Neural cell (in vitro differentiated cells): ENCODE measurements at regions not wholly inside any gene's neighbourhood (a gene's known extent, or its start where the extent isn't known, plus 50 kb on each side); places are given as distances from the start of the nearest gene placed in this dataset.

Experiments
- H2AFZ ChIP-seq: fragments of 200-600, 300-800 bp; sonication (generic), shearing (Covaris generic); 2 replicates; pipeline ENCODE4 v1.6.0; 2014; ENCODE audit warnings: low read depth, mild to moderate bottlenecking, antibody characterized with exemption, low read length, moderate library complexity
- H3F3A ChIP-seq: fragments of 200-600 bp; shearing (Covaris generic); 2 replicates; pipeline ENCODE4 v1.6.1; 2016; ENCODE audit warnings: mild to moderate bottlenecking, moderate library complexity, mixed read lengths, antibody characterized with exemption, low read length; ENCODE audit not compliant: insufficient read depth, poor library complexity, severe bottlenecking
- H3K27ac ChIP-seq: fragments of 200-600, 300-800 bp; sonication (generic), shearing (Covaris generic); 2 replicates; pipeline ENCODE4 v1.5.1; 2014; ENCODE audit warnings: mild to moderate bottlenecking, low read length, moderate library complexity
- H3K27me3 ChIP-seq: fragments of 300-800, 200-600 bp; sonication (generic), shearing (Covaris generic); 2 replicates; pipeline ENCODE4 v1.6.0; 2014; ENCODE audit warnings: mild to moderate bottlenecking, low read depth, low read length, moderate library complexity; ENCODE audit not compliant: insufficient read depth
- H3K36me3 ChIP-seq: fragments of 300-800, 200-600 bp; sonication (generic), shearing (Covaris generic); 2 replicates; pipeline ENCODE4 v1.5.1; 2014; ENCODE audit warnings: mild to moderate bottlenecking, antibody characterized with exemption, low read length, moderate library complexity; ENCODE audit not compliant: insufficient read depth
- H3K4me2 ChIP-seq: fragments of 300-800, 200-600 bp; sonication (generic), shearing (Covaris generic); 2 replicates; pipeline ENCODE4 v1.6.0; 2014; ENCODE audit warnings: mild to moderate bottlenecking, low read length
- H3K4me3 ChIP-seq: fragments of 300-800, 200-600 bp; sonication (generic), shearing (Covaris generic); 2 replicates; pipeline ENCODE4 v1.5.1; 2014; ENCODE audit warnings: mild to moderate bottlenecking, low read length, moderate library complexity
- H3K79me2 ChIP-seq: fragments of 200-600 bp; shearing (Covaris generic); replicated peaks from 2 replicates; pipeline ENCODE4 v1.6.0; 2014; ENCODE audit warnings: mild to moderate bottlenecking, low read length, moderate library complexity; ENCODE audit not compliant: insufficient read depth
- H3K9ac ChIP-seq: fragments of 300-800, 200-600 bp; sonication (generic), shearing (Covaris generic); 2 replicates; pipeline ENCODE4 v1.6.1; 2016; ENCODE audit warnings: mild to moderate bottlenecking, low read length, mixed read lengths
- H3K9me2 ChIP-seq: fragments of 200-600 bp; shearing (Covaris generic); 2 replicates; pipeline ENCODE4 v1.6.1; 2016; ENCODE audit warnings: mild to moderate bottlenecking, low read length, mixed read lengths; ENCODE audit not compliant: insufficient read depth
- H3K9me3 ChIP-seq: fragments of 200-600, 300-800 bp; sonication (generic), shearing (Covaris generic); 2 replicates; pipeline ENCODE4 v1.6.1; 2016; ENCODE audit warnings: mild to moderate bottlenecking, mixed run types, low read length, moderate library complexity, mixed read lengths
- H4K20me1 ChIP-seq: fragments of 200-600 bp; shearing (Covaris generic); 2 replicates; pipeline ENCODE4 v1.6.1; 2016; ENCODE audit warnings: mild to moderate bottlenecking, mixed run types; ENCODE audit not compliant: insufficient read depth
- EP300 ChIP-seq: fragments of 450-650 bp; conservative IDR thresholded peaks from 2 replicates; pipeline ENCODE4 v1.6.1; 2014; ENCODE audit warnings: antibody characterized with exemption, mild to moderate bottlenecking, moderate library complexity; ENCODE audit not compliant: poor library complexity, severe bottlenecking
- EZH2 ChIP-seq: fragments of 200-600, 300-800 bp; shearing (Covaris generic), sonication (generic); IDR thresholded peaks from 2 replicates; pipeline ENCODE4 v1.6.1; 2014; ENCODE audit warnings: antibody characterized with exemption, low read length, borderline replicate concordance, mild to moderate bottlenecking; ENCODE audit not compliant: insufficient read depth, poor library complexity, severe bottlenecking
- MXI1 ChIP-seq: fragments of 450-650 bp; conservative IDR thresholded peaks from 2 replicates; pipeline ENCODE4 v1.6.1; 2014; ENCODE audit warnings: antibody characterized with exemption, mild to moderate bottlenecking; ENCODE audit not compliant: poor library complexity, severe bottlenecking
- POLR2AphosphoS5 ChIP-seq: IDR thresholded peaks from 2 replicates; pipeline ENCODE4 v1.6.1; 2012
- RAD21 ChIP-seq: fragments of 450-650 bp; conservative IDR thresholded peaks from 2 replicates; pipeline ENCODE4 v1.6.1; 2014; ENCODE audit warnings: antibody characterized with exemption, mild to moderate bottlenecking, moderate library complexity
- SMC3 ChIP-seq: fragments of 450-650 bp; conservative IDR thresholded peaks from 2 replicates; pipeline ENCODE4 v1.6.1; 2014; ENCODE audit warnings: antibody characterized with exemption, mild to moderate bottlenecking, moderate library complexity; ENCODE audit not compliant: poor library complexity
- TAF1 ChIP-seq: IDR thresholded peaks from 2 replicates; pipeline ENCODE4 v1.6.1; 2012; ENCODE audit warnings: low read depth
- TF ChIP-seq, protein P1 (sequence below): fragments of 450-650 bp; IDR thresholded peaks from 2 replicates; pipeline ENCODE4 v1.5.1; 2014; ENCODE audit warnings: antibody characterized with exemption, mild to moderate bottlenecking, moderate library complexity; ENCODE audit not compliant: poor library complexity, severe bottlenecking
- TF ChIP-seq, protein P2 (sequence below): IDR thresholded peaks from 2 replicates; pipeline ENCODE4 v1.6.1; 2012; ENCODE audit warnings: borderline replicate concordance

DNA sequence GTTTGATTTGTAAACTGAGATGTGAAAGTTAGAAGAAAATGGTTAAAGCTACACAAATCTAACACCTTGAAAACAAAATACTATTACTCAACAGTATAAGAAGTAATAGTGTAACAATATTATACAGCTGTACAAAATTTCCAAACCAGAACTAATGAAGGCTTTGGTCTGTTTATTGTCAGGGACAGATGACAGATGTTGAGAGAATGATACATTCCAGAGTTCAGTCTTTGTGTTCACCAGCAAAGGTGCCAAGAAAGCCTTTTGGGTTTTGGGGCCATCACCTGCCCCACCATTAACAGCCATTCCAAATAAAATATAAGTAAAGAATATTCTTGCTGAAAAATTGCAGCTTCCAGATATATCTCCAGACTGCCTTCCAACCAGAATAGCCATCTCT, 439.3 kb downstream of the PCDH20 start:
- Histone ChIP-seq H3K4me2 (no peak overlapping the region), H3K36me3 (no peaks in the 10 kb centered on the region), H3K27me3 (no peaks in the 10 kb centered on the region), H3K79me2 (no peaks in the 10 kb centered on the region), H3F3A (no peaks in the 10 kb centered on the region), H3K4me3 (no peak overlapping the region), H3K9me2 (no peaks in the 10 kb centered on the region), H3K27ac (no peak overlapping the region), H3K9me3 (no peaks in the 10 kb centered on the region), H4K20me1 (no peaks in the 10 kb centered on the region), H2AFZ (no peak overlapping the region), H3K9ac (no peak overlapping the region)
- TF ChIP-seq MXI1 (no peak), TAF1 (no peak), EP300 (no peak), RAD21 (no peak), POLR2AphosphoS5 (no peak), EZH2 (no peak), SMC3 (no peak)
- TF ChIP-seq, protein P1, sequence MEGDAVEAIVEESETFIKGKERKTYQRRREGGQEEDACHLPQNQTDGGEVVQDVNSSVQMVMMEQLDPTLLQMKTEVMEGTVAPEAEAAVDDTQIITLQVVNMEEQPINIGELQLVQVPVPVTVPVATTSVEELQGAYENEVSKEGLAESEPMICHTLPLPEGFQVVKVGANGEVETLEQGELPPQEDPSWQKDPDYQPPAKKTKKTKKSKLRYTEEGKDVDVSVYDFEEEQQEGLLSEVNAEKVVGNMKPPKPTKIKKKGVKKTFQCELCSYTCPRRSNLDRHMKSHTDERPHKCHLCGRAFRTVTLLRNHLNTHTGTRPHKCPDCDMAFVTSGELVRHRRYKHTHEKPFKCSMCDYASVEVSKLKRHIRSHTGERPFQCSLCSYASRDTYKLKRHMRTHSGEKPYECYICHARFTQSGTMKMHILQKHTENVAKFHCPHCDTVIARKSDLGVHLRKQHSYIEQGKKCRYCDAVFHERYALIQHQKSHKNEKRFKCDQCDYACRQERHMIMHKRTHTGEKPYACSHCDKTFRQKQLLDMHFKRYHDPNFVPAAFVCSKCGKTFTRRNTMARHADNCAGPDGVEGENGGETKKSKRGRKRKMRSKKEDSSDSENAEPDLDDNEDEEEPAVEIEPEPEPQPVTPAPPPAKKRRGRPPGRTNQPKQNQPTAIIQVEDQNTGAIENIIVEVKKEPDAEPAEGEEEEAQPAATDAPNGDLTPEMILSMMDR, result no peak

DNA sequence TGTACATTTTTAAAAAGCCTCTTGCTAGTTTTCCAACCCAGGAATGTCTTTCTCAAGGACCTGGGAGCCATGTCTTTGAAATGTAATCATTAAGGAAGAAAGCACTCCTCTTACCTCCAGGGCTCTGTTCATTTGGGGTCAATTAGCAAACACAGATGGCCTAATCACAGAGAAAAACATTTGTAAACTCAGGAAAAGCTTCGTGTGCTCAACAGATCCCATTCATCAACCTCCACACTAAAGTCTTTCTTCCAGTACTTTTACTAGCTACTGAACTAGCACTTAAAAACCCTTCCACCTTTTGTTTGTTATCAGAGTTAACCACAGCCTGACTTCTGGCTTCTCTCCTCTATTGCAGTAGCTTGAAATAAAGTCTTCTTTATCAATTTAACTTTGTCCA, 441.4 kb downstream of the PCDH20 start:
- H4K20me1 ChIP-seq, result no peaks in the 10 kb centered on the region
- TF ChIP-seq TAF1, result no peak
- no peak for TF ChIP-seq RAD21
- TF ChIP-seq POLR2AphosphoS5, result no peak
- TF ChIP-seq MXI1, result no peak
- TF ChIP-seq, protein P2, sequence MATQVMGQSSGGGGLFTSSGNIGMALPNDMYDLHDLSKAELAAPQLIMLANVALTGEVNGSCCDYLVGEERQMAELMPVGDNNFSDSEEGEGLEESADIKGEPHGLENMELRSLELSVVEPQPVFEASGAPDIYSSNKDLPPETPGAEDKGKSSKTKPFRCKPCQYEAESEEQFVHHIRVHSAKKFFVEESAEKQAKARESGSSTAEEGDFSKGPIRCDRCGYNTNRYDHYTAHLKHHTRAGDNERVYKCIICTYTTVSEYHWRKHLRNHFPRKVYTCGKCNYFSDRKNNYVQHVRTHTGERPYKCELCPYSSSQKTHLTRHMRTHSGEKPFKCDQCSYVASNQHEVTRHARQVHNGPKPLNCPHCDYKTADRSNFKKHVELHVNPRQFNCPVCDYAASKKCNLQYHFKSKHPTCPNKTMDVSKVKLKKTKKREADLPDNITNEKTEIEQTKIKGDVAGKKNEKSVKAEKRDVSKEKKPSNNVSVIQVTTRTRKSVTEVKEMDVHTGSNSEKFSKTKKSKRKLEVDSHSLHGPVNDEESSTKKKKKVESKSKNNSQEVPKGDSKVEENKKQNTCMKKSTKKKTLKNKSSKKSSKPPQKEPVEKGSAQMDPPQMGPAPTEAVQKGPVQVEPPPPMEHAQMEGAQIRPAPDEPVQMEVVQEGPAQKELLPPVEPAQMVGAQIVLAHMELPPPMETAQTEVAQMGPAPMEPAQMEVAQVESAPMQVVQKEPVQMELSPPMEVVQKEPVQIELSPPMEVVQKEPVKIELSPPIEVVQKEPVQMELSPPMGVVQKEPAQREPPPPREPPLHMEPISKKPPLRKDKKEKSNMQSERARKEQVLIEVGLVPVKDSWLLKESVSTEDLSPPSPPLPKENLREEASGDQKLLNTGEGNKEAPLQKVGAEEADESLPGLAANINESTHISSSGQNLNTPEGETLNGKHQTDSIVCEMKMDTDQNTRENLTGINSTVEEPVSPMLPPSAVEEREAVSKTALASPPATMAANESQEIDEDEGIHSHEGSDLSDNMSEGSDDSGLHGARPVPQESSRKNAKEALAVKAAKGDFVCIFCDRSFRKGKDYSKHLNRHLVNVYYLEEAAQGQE, result no peak
- TF ChIP-seq, protein P1, result no peak
- no peak for TF ChIP-seq EZH2
- TF ChIP-seq EP300, result no peak
- no peak for TF ChIP-seq SMC3
- H3K9me2 ChIP-seq, result no peaks in the 10 kb centered on the region
- H3K4me2 ChIP-seq, result no peak overlapping the region
- no peak overlapping the region for H3K27ac ChIP-seq
- H3K27me3 ChIP-seq, result no peaks in the 10 kb centered on the region
- no peaks in the 10 kb centered on the region for H3F3A ChIP-seq
- H3K9me3 ChIP-seq, result no peaks in the 10 kb centered on the region
- H3K79me2 ChIP-seq, result no peaks in the 10 kb centered on the region
- no peak overlapping the region for H3K4me3 ChIP-seq
- no peak overlapping the region for H3K9ac ChIP-seq
- H2AFZ ChIP-seq, result no peak overlapping the region
- no peaks in the 10 kb centered on the region for H3K36me3 ChIP-seq
